GM12878 (cell line): ENCODE measurements at regions not wholly inside any gene's neighbourhood (a gene's known extent, or its start where the extent isn't known, plus 50 kb on each side); places are given as distances from the start of the nearest gene placed in this dataset.

Source experiments
- ATAC-seq: fragments of 200-7000 bp; cut with Tn5 transposase; 3 replicates; pipeline ENCODE4 v1.9.1; 2020; ENCODE audit warnings: mild to moderate bottlenecking, moderate library complexity
- BruUV-seq: library from RNA; stranded (reverse); fragments of 400-500 nt; replicated peaks from 2 replicates; lab custom pipeline; 2021; lab: Mats Ljungman, UMichigan
- CTCF ChIA-PET: fragments of 300-600 bp; sonication (Branson Sonifier 250); formaldehyde crosslinking; extraction: SDS; loops from one replicate; lab custom pipeline; 2021; ENCODE audit warnings: inconsistent platforms; lab: Yijun Ruan, JAX
- POLR2A ChIA-PET: fragments of 350-600 bp; formaldehyde crosslinking; extraction: SDS; loops from one replicate; lab custom pipeline; 2021; ENCODE audit warnings: inconsistent platforms; lab: Charles Lee
- RAD21 ChIA-PET: fragments of 300-600 bp; sonication (Branson Sonifier 250); formaldehyde crosslinking; loops from one replicate; lab custom pipeline; 2023; ENCODE audit warnings: antibody characterized with exemption; ENCODE audit not compliant: unreplicated experiment; lab: Charles Lee
- SMC1A ChIA-PET: fragments of 300-600 bp; sonication (Branson Sonifier 250); formaldehyde crosslinking; loops from one replicate; lab custom pipeline; 2023; ENCODE audit not compliant: unreplicated experiment, uncharacterized antibody; lab: Charles Lee
- DNase-seq: peaks from one replicate; pipeline ENCODE4 v3.0.0-alpha.2; 2011; ENCODE audit warnings: low read depth, low spot score
- FAIRE-seq: peaks from 3 replicates; lab custom pipeline; 2011; peaks lifted over from hg19 to GRCh38; lab: Jason Lieb, UNC
- H2AFZ ChIP-seq: 2 replicates; pipeline ENCODE4 v1.6.0; 2011; ENCODE audit warnings: low read depth, low read length, control low read depth; ENCODE audit not compliant: control insufficient read depth
- H3K27ac ChIP-seq: 2 replicates; pipeline ENCODE4 v1.5.1; 2011; ENCODE audit warnings: control low read depth; ENCODE audit not compliant: control insufficient read depth, insufficient read depth
- H3K27me3 ChIP-seq, 2 experiments: replicated peaks in 1 of 2; 2 replicates each; pipeline versions ENCODE4 v1.6.0 to v1.6.1; 2011; ENCODE audit warnings: low read length in 1 of 2; ENCODE audit not compliant: control insufficient read depth in 2 of 2, insufficient read depth in 2 of 2
- H3K36me3 ChIP-seq, 2 experiments: 2 replicates each; pipeline ENCODE4 v1.5.1; 2011; ENCODE audit warnings: low read length in 1 of 2; ENCODE audit not compliant: control insufficient read depth in 2 of 2, insufficient read depth in 2 of 2
- H3K4me1 ChIP-seq: 2 replicates; pipeline ENCODE4 v1.6.1; 2011; ENCODE audit warnings: mild to moderate bottlenecking, low read length, moderate library complexity, mixed read lengths; ENCODE audit not compliant: control insufficient read depth, insufficient read depth
- H3K4me2 ChIP-seq: 2 replicates; pipeline ENCODE4 v1.6.0; 2011; ENCODE audit warnings: control low read depth; ENCODE audit not compliant: control insufficient read depth, insufficient read depth
- H3K4me3 ChIP-seq: fragments of 200-600 bp; sonication (generic); 2 replicates; pipeline ENCODE4 v1.5.1; 2016
- H3K79me2 ChIP-seq: 2 replicates; pipeline ENCODE4 v1.6.0; 2011; ENCODE audit warnings: low read length; ENCODE audit not compliant: control insufficient read depth, insufficient read depth
- H3K9ac ChIP-seq: 2 replicates; pipeline ENCODE4 v1.8.0; 2011; ENCODE audit warnings: low read length, control low read depth, mixed read lengths; ENCODE audit not compliant: control insufficient read depth, insufficient read depth
- H3K9me3 ChIP-seq: replicated peaks from 3 replicates; pipeline ENCODE4 v1.5.1; 2011; ENCODE audit warnings: mild to moderate bottlenecking, low read length; ENCODE audit not compliant: control insufficient read depth, insufficient read depth
- H4K20me1 ChIP-seq: 2 replicates; pipeline ENCODE4 v1.6.0; 2011; ENCODE audit not compliant: control insufficient read depth, insufficient read depth
- CTCF ChIP-seq, 3 experiments: IDR thresholded peaks in 2 of 3; conservative IDR thresholded peaks in 1 of 3; 2 replicates each; pipeline ENCODE4 v1.5.1; 2011; ENCODE audit warnings: low read depth in 3 of 3, low read length in 3 of 3, mild to moderate bottlenecking in 3 of 3, control low read depth in 2 of 3, moderate library complexity in 2 of 3, inconsistent platforms in 1 of 3, mixed read lengths in 1 of 3; ENCODE audit not compliant: control insufficient read depth in 2 of 3, insufficient read depth in 1 of 3; ENCODE audit errors: extremely low read depth in 1 of 3
- FOS ChIP-seq: IDR thresholded peaks from 3 replicates; pipeline ENCODE4 v1.6.1; 2011; ENCODE audit warnings: borderline replicate concordance; ENCODE audit not compliant: insufficient read length; ENCODE audit errors: extremely low read depth
- GATAD2B ChIP-seq: fragments of 450-650 bp; conservative IDR thresholded peaks from 2 replicates; pipeline ENCODE4 v1.6.1; 2017; ENCODE audit warnings: low read depth, mild to moderate bottlenecking, moderate library complexity
- SKIL ChIP-seq: fragments of 450-650 bp; IDR thresholded peaks from 2 replicates; pipeline ENCODE4 v1.6.1; 2017; ENCODE audit warnings: mild to moderate bottlenecking, low read depth, inconsistent platforms; ENCODE audit not compliant: poor library complexity, severe bottlenecking
- SMAD1 ChIP-seq: fragments of 450-650 bp; IDR thresholded peaks from 2 replicates; pipeline ENCODE4 v1.6.1; 2018; ENCODE audit warnings: mild to moderate bottlenecking, low read depth; ENCODE audit not compliant: partially characterized antibody
- WGBS: methylation state at CpG from one replicate; pipeline ENCODE4 v1.1.6; 2016; ENCODE audit warnings: low lambda C conversion rate; ENCODE audit not compliant: insufficient replicate concordance, insufficient coverage; ENCODE audit errors: missing lambda C conversion rate; 5-methylcytosine and 5-hydroxymethylcytosine counted together
- in situ Hi-C: fragments of 300-500 bp; cut with MboI; formaldehyde crosslinking; loops from 9 replicates; pipeline ENCODE4 v1.14.3; 2018; ENCODE audit warnings: mixed read lengths
- intact Hi-C: fragments of 100-400 bp; cut with micrococcal nuclease; formaldehyde crosslinking; loops from one replicate; pipeline ENCODE4 v1.14.2; 2022; ENCODE audit not compliant: unreplicated experiment

GRCh38 chr2:22616031-22616430 is 768.9 kb upstream of the KLHL29 start:
- TF ChIP-seq SMAD1 (no peak), FOS (no peak), GATAD2B (no peak), CTCF (IDR thresholded peaks at IDR 0.05 in 2 of 3, conservative IDR thresholded peaks at IDR 0.05 in 1 of 3; ENCODE audit: control insufficient read depth in 2 of 3, extremely low read depth in 1 of 3, insufficient read depth in 1 of 3, low read depth in 3 of 3, low read length in 3 of 3) (no peak), SKIL (no peak)
- ChIA-PET SMC1A (no interaction called here), CTCF (no interaction called here), POLR2A (no interaction called here), RAD21 (no interaction called here)
- FAIRE-seq (no peak), DNase-seq (no peak), ATAC-seq (no peak)
- H3K27ac ChIP-seq: no peak overlapping the region
- H3K27me3 ChIP-seq: no peaks in the 10 kb centered on the region
- H3K36me3 ChIP-seq: no peaks in the 10 kb centered on the region
- no peaks in the 10 kb centered on the region for H3K9me3 ChIP-seq
- intact Hi-C loops: no loop called here
- 60% methylated on average over 3 of the region's 3 CpGs for WGBS
- H3K9ac ChIP-seq: no peak overlapping the region
- BruUV-seq: no TSS peak
- in situ Hi-C loops: no loop called here
- H3K79me2 ChIP-seq: no peaks in the 10 kb centered on the region
- no peak overlapping the region for H3K4me3 ChIP-seq
- H3K4me1 ChIP-seq: no peaks in the 10 kb centered on the region
- no peak overlapping the region for H3K4me2 ChIP-seq
- H2AFZ ChIP-seq: no peak overlapping the region
- no peaks in the 10 kb centered on the region for H4K20me1 ChIP-seq
